ENCODE measurements at regions not wholly inside any gene's neighbourhood (a gene's known extent, or its start where the extent isn't known, plus 50 kb on each side); places are given as distances from the start of the nearest gene placed in this dataset.
A peak's percentile ranks its signal among the peaks of the same experiment; 100 is the strongest.

- no peak for DNase-seq (ENCODE audit: low spot score)
- no peaks in the 10 kb centered on the region for H3K4me1 ChIP-seq (ENCODE audit: insufficient read depth, low read length)
- no peaks in the 10 kb centered on the region for H3K79me2 ChIP-seq (ENCODE audit: insufficient read depth, low read length)
- H2AFZ ChIP-seq (ENCODE audit: low read length) = no peak overlapping the region
- ChIA-PET POLR2A (no interaction called here), CTCF (ENCODE audit: low intra/inter-chr PET ratio, low total read pairs) (no interaction called here)
- no peak for ATAC-seq
- H3K4me3 ChIP-seq (replicated peaks in 1 of 3; ENCODE audit: insufficient read depth in 1 of 3, low read depth in 2 of 3, low read length in 3 of 3) = no peak overlapping the region
- TF ChIP-seq CEBPG (CRISPR knock-in tag; IDR thresholded peaks at IDR 0.05) (peak; percentile 69), KLF15 (CRISPR knock-in tag; IDR thresholded peaks at IDR 0.05; ENCODE audit: borderline replicate concordance) (no peak), ATF4 (CRISPR knock-in tag; IDR thresholded peaks at IDR 0.05) (peak in 1 of 2 experiments; percentile 98; a peak in 2 of 4 replicates), CEBPB (IDR thresholded peaks at IDR 0.05; ENCODE audit: borderline replicate concordance, low read depth, low read length) (peak; percentile 84)
- WGBS (ENCODE audit: low lambda C conversion rate) = 26% methylated on average over 3 of the region's 4 CpGs
- no TSS peak for BruUV-seq (replicated peaks)
- H3K27me3 ChIP-seq (ENCODE audit: control insufficient read depth in 1 of 2, insufficient read depth in 2 of 2, low read length in 2 of 2) = 0 out of 5 replicates have a peak, but pooled peaks cover 0 to 4% of the 10 kb centered on the region in 2 experiments
- no peak overlapping the region for H3K27ac ChIP-seq (ENCODE audit: extremely low read length, insufficient read depth, low read length)
- in situ Hi-C loops (cut with HindIII; ENCODE audit: extremely low pct_ligation_motif_present, low pct_unique_long_range_greater_than_20kb) = no loop called here
- no peaks in the 10 kb centered on the region for H3K9me3 ChIP-seq (ENCODE audit: low read length)
- FAIRE-seq = no peak
- intact Hi-C loops (cut with micrococcal nuclease; ENCODE audit: unreplicated experiment) = no loop called here
- no peak overlapping the region for H3K9ac ChIP-seq (ENCODE audit: insufficient read depth, low read depth, low read length)
- H3K36me3 ChIP-seq (replicated peaks in 1 of 2; ENCODE audit: control insufficient read depth in 1 of 2, insufficient read depth in 2 of 2, low read length in 2 of 2) = no peaks in the 10 kb centered on the region
- no peaks in the 10 kb centered on the region for H4K20me1 ChIP-seq (ENCODE audit: insufficient read depth, low read length)
- H3K4me2 ChIP-seq (ENCODE audit: low read depth, low read length) = no peak overlapping the region
Observed at GRCh38 chr7:106568680-106569499, 92.1 kb downstream of the CCDC71L start.

GRCh38 chr7:106568002-106568679, 92.8 kb downstream of the CCDC71L start:
- Histone ChIP-seq H3K27me3 (ENCODE audit: control insufficient read depth in 1 of 2, insufficient read depth in 2 of 2, low read length in 2 of 2) (0 out of 5 replicates have a peak, but pooled peaks cover 0 to 4% of the 10 kb centered on the region in 2 experiments), H3K27ac (ENCODE audit: extremely low read length, insufficient read depth, low read length) (no peak overlapping the region), H4K20me1 (ENCODE audit: insufficient read depth, low read length) (no peaks in the 10 kb centered on the region), H3K4me2 (ENCODE audit: low read depth, low read length) (no peak overlapping the region), H3K4me1 (ENCODE audit: insufficient read depth, low read length) (no peaks in the 10 kb centered on the region), H3K9me3 (ENCODE audit: low read length) (no peaks in the 10 kb centered on the region), H3K36me3 (replicated peaks in 1 of 2; ENCODE audit: control insufficient read depth in 1 of 2, insufficient read depth in 2 of 2, low read length in 2 of 2) (no peaks in the 10 kb centered on the region), H3K4me3 (replicated peaks in 1 of 3; ENCODE audit: insufficient read depth in 1 of 3, low read depth in 2 of 3, low read length in 3 of 3) (no peak overlapping the region), H3K79me2 (ENCODE audit: insufficient read depth, low read length) (no peaks in the 10 kb centered on the region), H3K9ac (ENCODE audit: insufficient read depth, low read depth, low read length) (no peak overlapping the region), H2AFZ (ENCODE audit: low read length) (no peak overlapping the region)
- 45% methylated on average over 2 of the region's 2 CpGs for WGBS (ENCODE audit: low lambda C conversion rate)
- ChIA-PET CTCF (ENCODE audit: low intra/inter-chr PET ratio, low total read pairs) (no interaction called here), POLR2A (no interaction called here)
- intact Hi-C loops (cut with micrococcal nuclease; ENCODE audit: unreplicated experiment) (no loop called here), in situ Hi-C loops (cut with HindIII; ENCODE audit: extremely low pct_ligation_motif_present, low pct_unique_long_range_greater_than_20kb) (no loop called here)
- TF ChIP-seq SPEN (CRISPR knock-in tag; IDR thresholded peaks at IDR 0.05; ENCODE audit: low read depth) (no peak), KLF6 (CRISPR knock-in tag; IDR thresholded peaks at IDR 0.05) (no peak), POLR2A (IDR thresholded peaks at IDR 0.05; ENCODE audit: insufficient read depth in 1 of 2, low read depth in 2 of 2, low read length in 2 of 2) (no peak), ZNF792 (CRISPR knock-in tag; IDR thresholded peaks at IDR 0.05) (no peak), SP140L (CRISPR knock-in tag; IDR thresholded peaks at IDR 0.05; ENCODE audit: borderline replicate concordance) (no peak), DNMT1 (CRISPR knock-in tag; IDR thresholded peaks at IDR 0.05) (no peak), ZNF282 (IDR thresholded peaks at IDR 0.05; ENCODE audit: partially characterized antibody) (no peak), ZNF276 (CRISPR knock-in tag; IDR thresholded peaks at IDR 0.05; ENCODE audit: low read depth) (no peak), ZNF441 (CRISPR knock-in tag; IDR thresholded peaks at IDR 0.05; ENCODE audit: borderline replicate concordance) (no peak), CENPT (CRISPR knock-in tag; IDR thresholded peaks at IDR 0.05; ENCODE audit: low read depth) (no peak), HES4 (CRISPR knock-in tag; IDR thresholded peaks at IDR 0.05; ENCODE audit: borderline replicate concordance) (no peak), TBP (CRISPR knock-in tag; IDR thresholded peaks at IDR 0.05) (no peak)
- FAIRE-seq = no peak
- ATAC-seq = no peak
- DNase-seq (ENCODE audit: low spot score) = no peak
- BruUV-seq (replicated peaks) = no TSS peak

All from HepG2 (cell line).